Renal cortex interstitium (tissue), 11 donors: ENCODE measurements at regions not wholly inside any gene's neighbourhood (a gene's known extent, or its start where the extent isn't known, plus 50 kb on each side); places are given as distances from the start of the nearest gene placed in this dataset.
"Not testable (repeated sequence)": the region's sequence is repeated elsewhere in the genome, so short reads cannot be mapped to it uniquely, and the experiment has no call there.

Experiments
- DNase-seq, 11 donors: peaks; one replicate each; pipeline ENCODE4 v3.0.0-alpha.2; 2013; ENCODE audit warnings: low read depth in 9 of 11, low spot score in 4 of 11; ENCODE audit errors: extremely low read depth in 1 of 11

DNA sequence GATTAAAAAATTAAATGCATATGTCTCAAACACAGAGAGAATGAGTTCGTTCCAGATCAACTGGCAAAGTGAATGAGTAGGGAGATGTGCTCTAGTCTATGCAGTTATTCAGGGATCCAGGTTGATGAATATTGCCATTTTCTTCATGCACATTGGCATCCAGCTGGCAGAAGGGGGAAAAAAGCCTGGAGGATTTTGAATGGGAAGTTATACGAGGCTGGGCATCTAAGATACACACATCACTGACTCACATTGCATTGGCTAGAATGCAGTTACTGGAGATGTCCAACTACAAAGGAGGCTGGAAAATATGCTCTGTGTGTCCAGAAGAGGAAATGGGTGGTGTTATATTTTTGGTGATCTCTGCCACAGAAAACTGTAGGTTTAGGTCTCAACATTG lies 270.9 kb upstream of the FIGN start:
- no peak for DNase-seq

- no peak for DNase-seq
Measured at GRCh38 chr2:164000176-164000575, 264.4 kb upstream of the FIGN start.

GRCh38 chr2:163997466-163997865 lies 261.7 kb upstream of the FIGN start:
- no peak for DNase-seq

DNA sequence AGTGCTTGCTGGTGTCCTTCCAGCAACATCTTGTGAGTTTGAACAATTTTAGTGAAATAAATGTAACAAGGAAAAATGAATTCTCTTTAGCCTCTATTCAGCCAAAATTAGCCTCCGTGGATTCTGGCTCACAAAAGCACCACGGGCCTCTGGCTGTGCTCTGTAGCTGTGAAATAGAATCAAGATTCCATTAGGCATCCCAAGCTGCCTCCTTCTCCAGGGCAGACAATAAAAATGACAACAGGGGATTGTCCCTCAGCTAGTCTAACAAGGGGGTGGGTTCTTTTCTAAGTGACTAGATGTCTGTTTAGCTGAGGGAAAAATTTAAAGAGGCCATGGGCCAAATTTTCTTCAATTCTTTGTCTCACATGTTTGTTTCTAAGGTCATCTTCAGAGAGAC lies 254.7 kb upstream of the FIGN start:
- no peak for DNase-seq

DNA sequence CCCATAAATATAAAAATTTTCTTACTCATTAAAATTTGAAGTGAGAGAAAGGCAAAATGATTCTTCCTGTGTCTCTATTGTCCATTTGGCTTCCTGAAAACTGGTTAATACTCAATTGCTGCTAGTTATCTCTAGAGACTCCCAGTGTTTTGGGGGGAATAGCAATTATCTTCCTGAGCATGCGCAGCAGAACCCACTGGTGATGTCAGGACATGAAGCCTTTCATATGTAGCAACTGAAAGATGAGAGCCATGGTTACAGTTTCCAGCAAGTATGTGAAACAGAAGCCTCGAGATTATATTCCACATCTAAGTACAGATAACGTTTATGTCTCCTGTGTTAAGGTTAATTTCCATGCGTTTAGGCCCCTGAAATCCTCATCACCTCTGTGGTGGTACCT lies 254.3 kb upstream of the FIGN start:
- DNase-seq = no peak

- no peak for DNase-seq
Measured at GRCh38 chr2:163987175-163987940, 251.6 kb upstream of the FIGN start.

- DNase-seq = peak in 2 of 11 donors; percentile 11
Measured at GRCh38 chr2:163984986-163985385, 249.2 kb upstream of the FIGN start.

- DNase-seq = no peak
Measured at GRCh38 chr2:163983911-163984310, 248.1 kb upstream of the FIGN start.

- no peak for DNase-seq
Measured at GRCh38 chr2:163982938-163983337, 247.1 kb upstream of the FIGN start.

DNA sequence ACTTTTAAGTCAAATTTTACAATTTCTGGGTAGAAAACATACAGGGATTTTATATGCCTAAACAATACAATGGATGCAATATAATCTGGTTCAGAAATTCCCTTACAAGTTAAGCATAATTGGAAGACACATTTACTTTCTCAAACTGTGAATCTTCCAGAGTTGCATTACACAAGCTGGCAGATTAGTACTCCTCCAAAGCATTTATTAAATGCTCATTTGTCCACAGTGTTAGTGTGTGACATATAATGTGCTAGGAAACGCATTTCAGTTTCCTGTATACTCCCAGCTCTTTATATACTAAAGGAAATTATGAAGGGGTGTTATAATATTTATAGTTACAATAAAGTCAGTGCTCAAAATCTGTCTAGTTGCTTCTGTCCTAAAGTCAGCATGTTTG lies 239.0 kb upstream of the FIGN start:
- DNase-seq = no peak

GRCh38 chr2:163970058-163970813 lies 234.4 kb upstream of the FIGN start:
- peak in 1 of 11 donors; percentile 7 for DNase-seq

DNA sequence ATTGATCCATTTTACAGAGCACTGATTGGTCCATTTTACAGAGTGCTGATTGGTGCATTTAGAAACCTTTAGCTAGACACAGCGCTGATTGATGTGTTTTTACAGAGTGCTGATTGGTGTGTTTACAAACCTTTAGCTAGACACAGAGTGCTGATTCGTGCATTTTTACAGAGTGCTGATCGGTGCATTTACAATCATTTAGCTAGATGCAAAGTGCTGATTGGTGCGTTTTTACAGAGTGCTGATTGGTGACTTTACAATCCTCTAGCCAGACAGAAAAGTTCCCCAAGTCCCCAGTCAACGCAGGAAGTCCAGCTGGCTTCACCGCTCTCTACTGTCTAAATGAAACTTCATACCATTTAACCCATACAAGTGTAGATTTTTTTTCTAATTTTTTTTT lies 228.5 kb upstream of the FIGN start:
- DNase-seq = not testable (repeated sequence)

DNA sequence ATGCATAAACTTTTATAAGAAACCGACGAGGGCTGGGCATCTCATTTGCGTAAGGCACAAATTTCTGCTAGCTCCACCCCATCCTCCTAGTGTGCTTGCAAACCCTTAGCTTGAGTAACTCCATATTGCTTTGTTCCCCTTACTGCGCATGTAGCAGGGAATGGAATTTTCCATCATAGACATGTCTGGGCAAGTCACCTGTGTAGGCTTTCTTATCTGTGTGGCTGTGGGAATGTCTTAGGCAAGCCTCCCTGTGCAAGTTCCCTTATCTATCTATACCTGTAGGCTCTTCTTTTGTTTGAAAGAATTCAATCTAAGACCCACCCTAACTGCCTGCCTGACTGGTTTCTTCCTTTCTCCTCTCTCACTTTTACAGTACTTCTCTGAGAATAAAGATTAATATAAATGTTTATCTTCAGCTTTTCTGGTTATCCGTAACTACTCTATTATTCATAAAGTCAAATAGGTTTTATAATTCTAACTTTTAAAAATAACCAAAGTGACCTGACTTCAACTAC lies 217.6 kb upstream of the FIGN start:
- DNase-seq = no peak

GRCh38 chr2:163951312-163951711 lies 215.5 kb upstream of the FIGN start:
- DNase-seq = no peak

DNA sequence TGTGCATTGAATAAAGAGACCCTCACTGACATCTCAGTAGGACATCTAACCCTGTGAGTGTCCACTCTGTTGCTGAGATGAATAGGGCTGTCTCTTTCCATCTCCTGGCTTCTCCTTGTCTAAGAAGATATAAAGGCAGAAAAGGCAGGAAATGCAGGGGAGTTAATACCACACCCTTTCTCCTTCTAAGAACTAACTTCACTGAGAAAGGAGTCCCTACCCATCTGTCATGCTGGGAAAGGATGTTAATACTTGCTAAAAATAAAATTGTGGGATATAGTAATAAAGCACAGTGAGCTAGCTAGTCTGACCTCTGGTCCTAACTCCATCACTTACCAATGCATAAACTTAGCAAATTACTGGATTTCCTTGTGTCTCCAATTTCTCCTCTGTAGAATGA lies 213.9 kb upstream of the FIGN start:
- DNase-seq = no peak

DNA sequence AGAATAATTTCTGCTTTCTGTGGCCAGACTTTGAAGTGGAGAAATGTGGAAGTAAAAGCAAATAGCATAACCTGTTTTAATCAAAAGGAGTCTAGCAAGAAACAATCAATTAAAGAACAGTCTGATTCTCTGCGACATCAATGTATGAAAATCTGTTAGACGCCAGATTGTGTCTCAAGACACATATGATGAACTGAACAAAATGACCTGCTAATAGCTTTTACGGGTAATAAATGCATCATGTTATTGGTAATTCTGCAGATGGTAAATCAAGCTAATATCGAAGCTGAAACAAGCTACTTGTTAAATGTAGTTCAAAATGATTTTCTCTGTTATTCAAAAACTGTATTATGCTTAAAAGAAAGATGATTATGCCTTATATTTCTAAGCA lies 208.5 kb upstream of the FIGN start:
- no peak for DNase-seq

DNA sequence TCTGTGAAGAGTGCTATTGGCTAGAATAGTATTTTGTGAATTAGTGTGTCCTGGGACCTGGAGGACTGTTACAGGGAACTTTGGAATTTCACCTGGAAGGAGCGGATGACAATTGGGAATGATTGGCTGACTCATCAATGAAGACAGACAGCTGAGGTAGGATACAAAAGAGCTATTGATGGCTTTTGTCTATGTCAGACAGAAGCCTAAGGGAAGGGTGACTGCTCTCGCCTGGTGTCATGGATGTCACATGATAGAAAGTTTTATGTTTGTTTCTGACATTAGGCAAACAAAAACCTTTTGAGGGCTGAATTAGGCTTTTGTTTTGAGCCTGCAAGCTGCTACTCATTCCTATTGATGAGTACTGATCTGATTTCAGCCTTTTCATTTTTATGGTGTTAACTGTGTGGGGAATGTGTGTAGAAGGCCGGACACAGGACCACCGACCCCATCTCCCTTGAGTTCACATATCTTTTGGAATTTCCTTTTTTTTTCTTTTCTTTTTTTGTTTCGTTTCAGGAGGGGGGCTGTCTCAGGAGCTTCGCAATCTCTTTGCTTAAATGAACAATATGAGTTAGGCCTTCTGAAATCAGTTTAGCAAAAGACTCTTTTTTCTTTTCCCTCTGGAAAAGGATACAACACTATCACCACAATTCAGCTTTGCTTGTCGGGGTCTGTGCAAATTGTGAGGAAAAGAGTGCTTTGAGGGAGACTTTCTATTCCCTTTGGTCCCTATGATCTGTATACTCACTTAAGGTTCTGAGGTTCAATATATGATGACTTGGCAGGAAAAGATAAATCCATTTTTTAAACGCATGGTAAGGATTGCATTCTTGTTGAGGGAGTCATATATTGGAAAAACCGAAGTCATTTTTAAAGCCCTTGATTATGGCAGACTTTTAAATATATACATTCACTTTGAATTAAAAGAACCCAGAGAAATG lies 207.9 kb upstream of the FIGN start:
- DNase-seq = no peak

DNA sequence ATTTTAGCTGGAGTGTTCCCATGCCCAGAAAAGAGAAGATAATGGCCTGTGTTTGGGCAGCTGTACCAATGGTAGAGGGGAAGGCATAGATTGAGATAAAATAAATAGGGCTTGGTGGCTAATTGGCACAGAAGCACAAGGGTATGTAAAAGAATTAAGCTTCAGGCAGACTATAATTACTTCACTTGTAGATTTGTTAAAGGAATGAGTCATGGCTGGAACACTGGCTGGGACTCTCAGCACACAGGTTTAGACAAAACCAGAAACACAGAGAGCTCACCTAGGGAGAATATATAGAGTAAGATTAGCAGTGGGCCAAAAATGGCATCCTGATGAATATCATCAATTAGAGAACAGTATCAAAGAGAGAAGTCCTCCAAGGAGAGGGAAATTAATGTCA lies 198.3 kb upstream of the FIGN start:
- DNase-seq = no peak

GRCh38 chr2:163919717-163920116 lies 183.9 kb upstream of the FIGN start:
- no peak for DNase-seq
